Sciatic nerve (tissue), 2 donors: ENCODE measurements at regions not wholly inside any gene's neighbourhood (a gene's known extent, or its start where the extent isn't known, plus 50 kb on each side); places are given as distances from the start of the nearest gene placed in this dataset.
A peak's percentile ranks its signal among the peaks of the same experiment; 100 is the strongest.

Experiments used
- ATAC-seq: fragments of 200-7000 bp; cut with Tn5 transposase; one replicate; pipeline ENCODE4 v1.9.1; 2020; ENCODE audit warnings: mild to moderate bottlenecking, moderate library complexity
- DNase-seq: peaks from one replicate; pipeline ENCODE4 v3.0.0-alpha.2; 2020; ENCODE audit warnings: low spot score
- intact Hi-C: fragments of 100-400 bp; cut with DNase I; formaldehyde crosslinking; loops from one replicate; pipeline ENCODE4 v1.14.2; 2022
- donor health status: DM: no; HTN: no; CAD: no.
- donor health status: DM: no; HTN: no; CAD: no.

GRCh38 chr13:106433066-106433465, 102.4 kb downstream of the EFNB2 start:
- DNase-seq (no peak), ATAC-seq (no peak)
- intact Hi-C loops, result no loop called here

GRCh38 chr13:106432636-106433035, 102.8 kb downstream of the EFNB2 start:
- ATAC-seq, result no peak
- intact Hi-C loops, result no loop called here
- no peak for DNase-seq

GRCh38 chr13:106426909-106427308, 108.6 kb downstream of the EFNB2 start:
- no peak for DNase-seq
- ATAC-seq, result no peak
- intact Hi-C loops, result no loop called here

- ATAC-seq (no peak), DNase-seq (no peak)
- intact Hi-C loops, result no loop called here
These were observed 109.8 kb downstream of the EFNB2 start for GRCh38 chr13:106425661-106426060.

- DNase-seq, result no peak
- ATAC-seq, result no peak
- intact Hi-C loops, result no loop called here
These were observed 110.7 kb downstream of the EFNB2 start for GRCh38 chr13:106424805-106425204.

GRCh38 chr13:106423530-106423929, 111.9 kb downstream of the EFNB2 start:
- no peak for DNase-seq
- ATAC-seq, result no peak
- intact Hi-C loops, result no loop called here

GRCh38 chr13:106418556-106418955, 116.9 kb downstream of the EFNB2 start:
- DNase-seq, result no peak
- peak; percentile 24 for ATAC-seq
- intact Hi-C loops, result no loop called here

- intact Hi-C loops, result no loop called here
- ATAC-seq (no peak), DNase-seq (no peak)
These were observed 117.9 kb downstream of the EFNB2 start for GRCh38 chr13:106417467-106418110.

- no peak for ATAC-seq
- DNase-seq, result no peak
- intact Hi-C loops, result no loop called here
These were observed 118.8 kb downstream of the EFNB2 start for GRCh38 chr13:106416645-106417044.

GRCh38 chr13:106415971-106416370, 119.5 kb downstream of the EFNB2 start:
- DNase-seq, result no peak
- peak; percentile 39 for ATAC-seq

GRCh38 chr13:106415442-106415841, 120.0 kb downstream of the EFNB2 start:
- no peak for DNase-seq
- intact Hi-C loops, result no loop called here
- no peak for ATAC-seq

More at GRCh38 chr13:106415971-106416370, 119.5 kb downstream of the EFNB2 start:
- intact Hi-C loops, result no loop called here

- ATAC-seq (no peak), DNase-seq (no peak)
- intact Hi-C loops, result no loop called here
These were observed 128.1 kb downstream of the EFNB2 start for GRCh38 chr13:106407338-106407737.

GRCh38 chr13:106405731-106406130, 129.7 kb downstream of the EFNB2 start:
- no peak for ATAC-seq
- intact Hi-C loops, result no loop called here
- DNase-seq, result no peak

- DNase-seq (no peak), ATAC-seq (no peak)
- intact Hi-C loops, result no loop called here
These were observed 132.2 kb downstream of the EFNB2 start for GRCh38 chr13:106403280-106403679.

GRCh38 chr13:106402866-106403265, 132.6 kb downstream of the EFNB2 start:
- no peak for DNase-seq
- intact Hi-C loops, result no loop called here
- ATAC-seq, result no peak

GRCh38 chr13:106401081-106401480, 134.4 kb downstream of the EFNB2 start:
- ATAC-seq (no peak), DNase-seq (no peak)
- intact Hi-C loops, result no loop called here

GRCh38 chr13:106400289-106400688, 135.2 kb downstream of the EFNB2 start:
- intact Hi-C loops, result no loop called here
- DNase-seq (no peak), ATAC-seq (no peak)

GRCh38 chr13:106398289-106398688, 137.2 kb downstream of the EFNB2 start:
- intact Hi-C loops, result no loop called here
- DNase-seq, result no peak
- ATAC-seq, result no peak

GRCh38 chr13:106393776-106394175, 141.7 kb downstream of the EFNB2 start:
- DNase-seq (no peak), ATAC-seq (no peak)
- intact Hi-C loops, result no loop called here

GRCh38 chr13:106391681-106392080, 143.8 kb downstream of the EFNB2 start:
- ATAC-seq (no peak), DNase-seq (no peak)
- intact Hi-C loops, result no loop called here

GRCh38 chr13:106391271-106391670, 144.2 kb downstream of the EFNB2 start:
- intact Hi-C loops, result no loop called here
- DNase-seq, result no peak
- ATAC-seq, result no peak
